Neural cell (in vitro differentiated cells): ENCODE measurements at regions not wholly inside any gene's neighbourhood (a gene's known extent, or its start where the extent isn't known, plus 50 kb on each side); places are given as distances from the start of the nearest gene placed in this dataset.

ENCODE experiments used
- H2AFZ ChIP-seq: fragments of 200-600, 300-800 bp; sonication (generic), shearing (Covaris generic); 2 replicates; pipeline ENCODE4 v1.6.0; 2014; ENCODE audit warnings: low read depth, mild to moderate bottlenecking, antibody characterized with exemption, low read length, moderate library complexity
- H3F3A ChIP-seq: fragments of 200-600 bp; shearing (Covaris generic); 2 replicates; pipeline ENCODE4 v1.6.1; 2016; ENCODE audit warnings: mild to moderate bottlenecking, moderate library complexity, mixed read lengths, antibody characterized with exemption, low read length; ENCODE audit not compliant: insufficient read depth, poor library complexity, severe bottlenecking
- H3K27ac ChIP-seq: fragments of 200-600, 300-800 bp; sonication (generic), shearing (Covaris generic); 2 replicates; pipeline ENCODE4 v1.5.1; 2014; ENCODE audit warnings: mild to moderate bottlenecking, low read length, moderate library complexity
- H3K27me3 ChIP-seq: fragments of 300-800, 200-600 bp; sonication (generic), shearing (Covaris generic); 2 replicates; pipeline ENCODE4 v1.6.0; 2014; ENCODE audit warnings: mild to moderate bottlenecking, low read depth, low read length, moderate library complexity; ENCODE audit not compliant: insufficient read depth
- H3K36me3 ChIP-seq: fragments of 300-800, 200-600 bp; sonication (generic), shearing (Covaris generic); 2 replicates; pipeline ENCODE4 v1.5.1; 2014; ENCODE audit warnings: mild to moderate bottlenecking, antibody characterized with exemption, low read length, moderate library complexity; ENCODE audit not compliant: insufficient read depth
- H3K4me2 ChIP-seq: fragments of 300-800, 200-600 bp; sonication (generic), shearing (Covaris generic); 2 replicates; pipeline ENCODE4 v1.6.0; 2014; ENCODE audit warnings: mild to moderate bottlenecking, low read length
- H3K4me3 ChIP-seq: fragments of 300-800, 200-600 bp; sonication (generic), shearing (Covaris generic); 2 replicates; pipeline ENCODE4 v1.5.1; 2014; ENCODE audit warnings: mild to moderate bottlenecking, low read length, moderate library complexity
- H3K79me2 ChIP-seq: fragments of 200-600 bp; shearing (Covaris generic); replicated peaks from 2 replicates; pipeline ENCODE4 v1.6.0; 2014; ENCODE audit warnings: mild to moderate bottlenecking, low read length, moderate library complexity; ENCODE audit not compliant: insufficient read depth
- H3K9ac ChIP-seq: fragments of 300-800, 200-600 bp; sonication (generic), shearing (Covaris generic); 2 replicates; pipeline ENCODE4 v1.6.1; 2016; ENCODE audit warnings: mild to moderate bottlenecking, low read length, mixed read lengths
- H3K9me2 ChIP-seq: fragments of 200-600 bp; shearing (Covaris generic); 2 replicates; pipeline ENCODE4 v1.6.1; 2016; ENCODE audit warnings: mild to moderate bottlenecking, low read length, mixed read lengths; ENCODE audit not compliant: insufficient read depth
- H3K9me3 ChIP-seq: fragments of 200-600, 300-800 bp; sonication (generic), shearing (Covaris generic); 2 replicates; pipeline ENCODE4 v1.6.1; 2016; ENCODE audit warnings: mild to moderate bottlenecking, mixed run types, low read length, moderate library complexity, mixed read lengths
- H4K20me1 ChIP-seq: fragments of 200-600 bp; shearing (Covaris generic); 2 replicates; pipeline ENCODE4 v1.6.1; 2016; ENCODE audit warnings: mild to moderate bottlenecking, mixed run types; ENCODE audit not compliant: insufficient read depth
- CTCF ChIP-seq: fragments of 450-650 bp; IDR thresholded peaks from 2 replicates; pipeline ENCODE4 v1.5.1; 2014; ENCODE audit warnings: antibody characterized with exemption, mild to moderate bottlenecking, moderate library complexity; ENCODE audit not compliant: poor library complexity, severe bottlenecking
- EP300 ChIP-seq: fragments of 450-650 bp; conservative IDR thresholded peaks from 2 replicates; pipeline ENCODE4 v1.6.1; 2014; ENCODE audit warnings: antibody characterized with exemption, mild to moderate bottlenecking, moderate library complexity; ENCODE audit not compliant: poor library complexity, severe bottlenecking
- EZH2 ChIP-seq: fragments of 200-600, 300-800 bp; shearing (Covaris generic), sonication (generic); IDR thresholded peaks from 2 replicates; pipeline ENCODE4 v1.6.1; 2014; ENCODE audit warnings: antibody characterized with exemption, low read length, borderline replicate concordance, mild to moderate bottlenecking; ENCODE audit not compliant: insufficient read depth, poor library complexity, severe bottlenecking
- MXI1 ChIP-seq: fragments of 450-650 bp; conservative IDR thresholded peaks from 2 replicates; pipeline ENCODE4 v1.6.1; 2014; ENCODE audit warnings: antibody characterized with exemption, mild to moderate bottlenecking; ENCODE audit not compliant: poor library complexity, severe bottlenecking
- POLR2AphosphoS5 ChIP-seq: IDR thresholded peaks from 2 replicates; pipeline ENCODE4 v1.6.1; 2012
- RAD21 ChIP-seq: fragments of 450-650 bp; conservative IDR thresholded peaks from 2 replicates; pipeline ENCODE4 v1.6.1; 2014; ENCODE audit warnings: antibody characterized with exemption, mild to moderate bottlenecking, moderate library complexity
- REST ChIP-seq: IDR thresholded peaks from 2 replicates; pipeline ENCODE4 v1.6.1; 2012; ENCODE audit warnings: borderline replicate concordance
- SMC3 ChIP-seq: fragments of 450-650 bp; conservative IDR thresholded peaks from 2 replicates; pipeline ENCODE4 v1.6.1; 2014; ENCODE audit warnings: antibody characterized with exemption, mild to moderate bottlenecking, moderate library complexity; ENCODE audit not compliant: poor library complexity
- TAF1 ChIP-seq: IDR thresholded peaks from 2 replicates; pipeline ENCODE4 v1.6.1; 2012; ENCODE audit warnings: low read depth

GRCh38 chr10:130927157-130927556 lies 384.4 kb downstream of the TCERG1L start:
- no peaks in the 10 kb centered on the region for H3K36me3 ChIP-seq
- H3F3A ChIP-seq = no peaks in the 10 kb centered on the region
- H3K4me2 ChIP-seq = no peak overlapping the region
- TF ChIP-seq POLR2AphosphoS5 (no peak), MXI1 (no peak), TAF1 (no peak), EP300 (no peak), CTCF (no peak), EZH2 (no peak), SMC3 (no peak), RAD21 (no peak), REST (no peak)
- H3K9me3 ChIP-seq = no peaks in the 10 kb centered on the region
- no peaks in the 10 kb centered on the region for H3K27me3 ChIP-seq
- no peaks in the 10 kb centered on the region for H4K20me1 ChIP-seq
- no peak overlapping the region for H3K4me3 ChIP-seq
- no peaks in the 10 kb centered on the region for H3K79me2 ChIP-seq
- no peaks in the 10 kb centered on the region for H3K9me2 ChIP-seq
- H2AFZ ChIP-seq = no peak overlapping the region
- no peak overlapping the region for H3K9ac ChIP-seq
- no peak overlapping the region for H3K27ac ChIP-seq

GRCh38 chr10:130928306-130928705 lies 383.2 kb downstream of the TCERG1L start:
- TF ChIP-seq CTCF (no peak), MXI1 (no peak), EP300 (no peak), EZH2 (no peak)
- H3K9me3 ChIP-seq = no peaks in the 10 kb centered on the region
- H3K27ac ChIP-seq = no peak overlapping the region
- H2AFZ ChIP-seq = no peak overlapping the region
- H3K27me3 ChIP-seq = no peaks in the 10 kb centered on the region
- no peaks in the 10 kb centered on the region for H3K9me2 ChIP-seq
- H4K20me1 ChIP-seq = no peaks in the 10 kb centered on the region
- no peak overlapping the region for H3K9ac ChIP-seq
- H3K79me2 ChIP-seq = no peaks in the 10 kb centered on the region
- no peaks in the 10 kb centered on the region for H3K36me3 ChIP-seq
- no peak overlapping the region for H3K4me3 ChIP-seq
- H3F3A ChIP-seq = no peaks in the 10 kb centered on the region
- no peak overlapping the region for H3K4me2 ChIP-seq
